Hepatocyte (in vitro differentiated cells): ENCODE measurements at regions not wholly inside any gene's neighbourhood (a gene's known extent, or its start where the extent isn't known, plus 50 kb on each side); places are given as distances from the start of the nearest gene placed in this dataset.

Source experiments
- CTCF ChIP-seq: fragments of 200-600 bp; sonication (generic); IDR thresholded peaks from 2 replicates; pipeline ENCODE4 v1.5.1; 2016; ENCODE audit warnings: antibody characterized with exemption, mild to moderate bottlenecking; ENCODE audit not compliant: poor library complexity
- EZH2 ChIP-seq: fragments of 200-600 bp; sonication (generic); IDR thresholded peaks from 2 replicates; pipeline ENCODE4 v1.6.1; 2016; ENCODE audit warnings: antibody characterized with exemption, mild to moderate bottlenecking, borderline replicate concordance
- EZH2phosphoT487 ChIP-seq: fragments of 200-600 bp; sonication (generic); IDR thresholded peaks from one replicate; pipeline ENCODE4 v1.6.1; 2018; ENCODE audit warnings: antibody characterized with exemption, mild to moderate bottlenecking, low read depth, moderate library complexity; ENCODE audit not compliant: unreplicated experiment, severe bottlenecking

- no peak for TF ChIP-seq CTCF
- TF ChIP-seq EZH2phosphoT487 = no peak
- TF ChIP-seq EZH2 = no peak
These were observed 239.3 kb upstream of the SULF2 start for GRCh38 chr20:48024539-48024938.
